HG03442 (cell line): ENCODE measurements at regions not wholly inside any gene's neighbourhood (a gene's known extent, or its start where the extent isn't known, plus 50 kb on each side); places are given as distances from the start of the nearest gene placed in this dataset.
"Not testable (repeated sequence)": the region's sequence is repeated elsewhere in the genome, so short reads cannot be mapped to it uniquely, and the experiment has no call there.

Experiments used
- ATAC-seq: cut with Tn5 transposase; IDR thresholded peaks from one replicate; pipeline ENCODE4 v1.9.1; 2021; ENCODE audit warnings: mild to moderate bottlenecking, moderate library complexity; ENCODE audit not compliant: unreplicated experiment

GRCh38 chr2:131733530-131733929, 205.8 kb downstream of the CCDC74A start:
- ATAC-seq = not testable (repeated sequence)

GRCh38 chr2:131736406-131736805, 208.7 kb downstream of the CCDC74A start:
- ATAC-seq = peak; percentile 97

- not testable (repeated sequence) for ATAC-seq
Observed at GRCh38 chr2:131738533-131738932, 210.8 kb downstream of the CCDC74A start.

- ATAC-seq = not testable (repeated sequence)
Observed at GRCh38 chr2:131738996-131739434, 211.3 kb downstream of the CCDC74A start.

- no peak for ATAC-seq
Observed at GRCh38 chr2:131753640-131754561, 226.2 kb downstream of the CCDC74A start.

GRCh38 chr2:131754929-131755720, 227.4 kb downstream of the CCDC74A start:
- no peak for ATAC-seq

- no peak for ATAC-seq
Observed at GRCh38 chr2:131756141-131756907, 228.6 kb downstream of the CCDC74A start.

GRCh38 chr2:131758941-131759340, 231.3 kb downstream of the CCDC74A start:
- ATAC-seq = not testable (repeated sequence)

- ATAC-seq = not testable (repeated sequence)
Observed at GRCh38 chr2:131774955-131775555, 247.4 kb downstream of the CCDC74A start.

- ATAC-seq = not testable (repeated sequence)
Observed at GRCh38 chr2:131775903-131776506, 248.3 kb downstream of the CCDC74A start.

GRCh38 chr2:131780446-131780845, 252.8 kb downstream of the CCDC74A start:
- ATAC-seq = not testable (repeated sequence)

GRCh38 chr2:131801210-131801744, 273.6 kb downstream of the CCDC74A start:
- ATAC-seq = no peak

- peak; percentile 98 for ATAC-seq
Observed at GRCh38 chr2:131801745-131802350, 274.2 kb downstream of the CCDC74A start.

- not testable (repeated sequence) for ATAC-seq
Observed at GRCh38 chr2:131802351-131802836, 274.7 kb downstream of the CCDC74A start.

- ATAC-seq = not testable (repeated sequence)
Observed at GRCh38 chr2:131803237-131803636, 275.5 kb downstream of the CCDC74A start.

- ATAC-seq = not testable (repeated sequence)
Observed at GRCh38 chr2:131812605-131813004, 284.9 kb downstream of the CCDC74A start.

- ATAC-seq = not testable (repeated sequence)
Observed at GRCh38 chr2:131813378-131813777, 285.7 kb downstream of the CCDC74A start.

GRCh38 chr2:131818267-131818973, 290.7 kb downstream of the CCDC74A start:
- not testable (repeated sequence) for ATAC-seq
